GM19351 (cell line): ENCODE measurements at regions not wholly inside any gene's neighbourhood (a gene's known extent, or its start where the extent isn't known, plus 50 kb on each side); places are given as distances from the start of the nearest gene placed in this dataset.
A peak's percentile ranks its signal among the peaks of the same experiment; 100 is the strongest.

Experiments
- ATAC-seq: cut with Tn5 transposase; IDR thresholded peaks from one replicate; pipeline ENCODE4 v1.9.1; 2021; ENCODE audit warnings: mild to moderate bottlenecking, moderate library complexity; ENCODE audit not compliant: unreplicated experiment

GRCh38 chr13:60282186-60282585 is 114.8 kb upstream of the TDRD3 start:
- no peak for ATAC-seq

DNA sequence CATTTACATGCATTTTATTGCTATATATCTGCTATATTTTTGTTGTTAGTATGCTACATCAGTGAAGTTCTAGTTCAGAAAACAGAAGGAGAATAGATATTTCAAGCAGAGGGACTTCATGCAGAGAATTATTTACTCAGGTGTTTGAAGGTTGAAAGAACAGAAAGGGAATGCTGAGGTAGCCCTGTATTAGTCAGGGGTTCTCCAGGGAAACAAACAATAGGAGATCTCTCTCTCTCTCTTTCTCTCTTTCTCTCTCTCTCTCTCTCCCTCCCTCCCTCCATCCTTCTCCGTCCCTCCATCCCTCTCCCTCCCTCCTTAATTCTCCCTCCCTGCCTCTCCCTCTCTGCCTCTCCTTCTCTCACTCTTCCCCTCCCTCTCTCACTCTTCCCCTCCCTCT is 114.3 kb upstream of the TDRD3 start:
- ATAC-seq: no peak

GRCh38 chr13:60286707-60287106 is 110.3 kb upstream of the TDRD3 start:
- ATAC-seq: no peak

GRCh38 chr13:60288569-60288968 is 108.5 kb upstream of the TDRD3 start:
- ATAC-seq: no peak

- no peak for ATAC-seq
These were observed 93.9 kb upstream of the TDRD3 start for GRCh38 chr13:60303166-60303565.

DNA sequence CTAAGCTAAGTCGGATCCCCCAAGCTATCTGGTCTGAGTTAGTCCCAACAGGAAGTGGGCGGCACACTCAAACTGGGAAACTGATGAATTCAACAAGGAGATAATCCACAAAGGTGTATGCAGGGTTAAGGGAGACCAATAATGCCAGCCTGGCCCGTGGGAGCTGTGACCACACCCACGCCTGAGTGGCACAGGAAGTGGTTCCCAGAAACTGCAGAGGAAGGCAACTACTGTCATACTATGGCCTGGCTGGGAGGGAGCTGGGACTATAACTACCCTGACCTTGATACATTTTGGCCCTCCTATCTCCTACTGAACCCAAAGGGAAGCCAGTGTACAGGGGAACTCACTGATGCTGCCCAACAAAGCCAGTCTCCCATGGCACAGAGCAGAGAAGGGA is 85.5 kb upstream of the TDRD3 start:
- ATAC-seq: no peak

DNA sequence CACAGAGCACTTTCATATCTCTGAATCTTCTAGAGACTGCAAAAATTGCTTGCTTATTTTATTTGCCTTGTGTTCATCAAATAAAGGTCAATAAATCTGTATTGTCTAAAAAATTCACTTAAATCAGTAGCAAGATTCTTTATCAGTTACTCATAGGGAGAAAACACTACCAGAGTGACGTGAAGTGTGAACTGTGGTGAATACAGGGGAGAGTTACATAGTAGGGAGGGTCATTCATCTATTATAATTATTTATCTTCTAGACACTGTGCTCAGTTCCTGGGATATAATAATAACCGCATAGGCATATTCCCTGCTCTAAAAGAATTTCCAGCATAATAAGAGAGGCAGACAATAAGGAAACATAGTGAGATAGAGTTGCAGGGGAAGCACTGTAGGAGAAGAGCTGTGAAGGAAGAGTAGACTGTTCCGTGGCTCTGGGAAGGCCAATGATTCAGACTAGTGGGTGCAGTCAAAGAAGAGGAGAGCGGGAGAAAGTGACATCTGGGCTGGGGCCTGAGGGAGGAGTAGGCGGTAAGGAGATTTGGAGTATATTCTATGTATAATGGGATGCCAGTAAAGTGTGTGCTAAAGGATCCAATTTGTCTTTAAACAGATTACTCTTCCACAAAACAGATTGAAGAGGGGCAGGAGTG is 84.0 kb upstream of the TDRD3 start:
- ATAC-seq: no peak

DNA sequence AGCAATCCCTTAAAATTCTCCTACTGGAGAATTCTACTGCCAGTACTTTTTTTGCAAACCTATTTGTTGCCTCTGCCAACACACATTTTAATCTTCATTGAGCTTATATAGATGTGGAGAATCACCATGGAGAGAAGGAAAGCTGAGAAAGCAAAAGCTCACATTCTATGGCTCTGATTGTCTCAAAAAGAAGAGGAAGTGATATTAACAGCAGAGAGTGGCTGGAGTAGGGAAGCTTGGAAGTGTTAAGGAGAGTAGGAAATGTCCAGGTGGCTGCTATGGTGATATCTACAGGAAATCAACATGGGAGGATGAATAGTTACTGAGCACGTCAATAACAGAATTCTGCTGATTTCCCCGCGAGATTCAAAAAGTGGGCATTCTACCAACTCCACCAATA is 78.8 kb upstream of the TDRD3 start:
- no peak for ATAC-seq

DNA sequence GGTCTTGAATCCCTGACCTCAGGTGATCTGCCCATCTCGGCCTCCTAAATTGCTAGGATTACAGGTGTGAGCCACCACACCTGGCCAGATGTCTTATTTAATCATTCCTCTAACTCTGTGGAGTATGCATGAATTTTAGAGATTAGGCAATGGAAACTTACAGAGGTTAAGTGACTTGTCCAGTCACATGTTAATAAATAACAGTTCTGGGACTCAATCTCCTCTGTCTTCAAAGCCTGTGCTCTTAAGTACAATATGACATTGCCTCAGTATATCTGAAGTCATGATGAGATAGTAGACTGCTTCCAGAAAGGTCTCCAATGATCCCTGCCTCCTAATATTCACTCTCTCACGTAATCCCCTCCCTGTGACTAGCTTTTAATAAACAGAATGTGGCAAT is 72.9 kb upstream of the TDRD3 start:
- no peak for ATAC-seq

- ATAC-seq: no peak
These were observed 70.7 kb upstream of the TDRD3 start for GRCh38 chr13:60326273-60326672.

- ATAC-seq: no peak
These were observed 69.5 kb upstream of the TDRD3 start for GRCh38 chr13:60327511-60327910.

- no peak for ATAC-seq
These were observed 68.9 kb upstream of the TDRD3 start for GRCh38 chr13:60328073-60328472.

DNA sequence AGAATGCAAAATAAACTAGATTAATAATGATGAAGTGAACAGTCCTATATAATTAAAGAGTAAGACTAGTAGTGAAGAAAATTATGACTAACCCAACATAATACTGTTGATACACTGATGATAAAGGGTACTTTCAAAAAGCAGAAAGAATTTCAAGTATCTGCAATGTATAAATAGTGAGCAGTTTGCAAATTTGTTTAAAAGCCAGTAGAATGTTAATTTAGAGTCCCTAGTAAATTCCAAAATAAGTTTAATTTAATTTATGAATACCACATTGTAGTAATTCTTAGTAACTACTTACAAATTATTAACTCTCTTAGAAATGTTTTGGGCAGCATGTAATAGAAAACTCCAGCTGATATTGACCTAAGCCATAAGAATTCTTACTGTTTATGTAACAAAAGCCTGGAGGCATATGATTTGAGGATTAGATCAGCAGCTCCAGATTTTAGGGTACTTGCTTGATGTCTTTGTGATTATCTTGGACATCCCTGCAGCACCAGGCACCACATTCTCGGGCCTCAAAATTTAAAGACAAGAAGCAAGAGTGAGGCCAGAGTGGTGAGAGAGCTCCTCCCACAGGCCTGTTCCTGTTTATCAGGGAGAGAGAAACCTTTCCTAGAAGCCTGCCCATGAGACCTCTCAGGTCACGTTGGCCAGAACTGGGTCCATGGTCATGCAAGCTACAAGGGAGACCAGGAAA is 67.6 kb upstream of the TDRD3 start:
- peak; percentile 83 for ATAC-seq

GRCh38 chr13:60331249-60332012 is 65.6 kb upstream of the TDRD3 start:
- ATAC-seq: no peak

DNA sequence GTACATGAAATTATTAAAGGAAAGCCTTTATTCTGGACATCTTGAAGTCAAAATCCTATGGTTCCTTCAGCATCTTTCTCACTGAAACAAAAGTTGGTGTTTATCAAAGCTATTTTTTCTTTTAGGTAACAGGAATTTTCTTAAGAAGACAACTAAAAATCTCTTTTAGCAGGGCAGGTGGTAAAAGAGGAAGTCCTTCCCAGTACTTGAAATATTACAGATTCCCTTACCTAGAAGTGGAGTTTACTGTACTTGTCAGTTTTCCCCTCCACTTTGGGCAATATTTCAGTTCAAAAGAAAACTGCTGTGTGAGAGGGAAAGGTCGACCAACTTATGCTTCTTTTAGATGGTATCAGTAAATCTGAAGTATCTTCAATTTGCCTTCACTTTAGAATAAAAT is 64.3 kb upstream of the TDRD3 start:
- no peak for ATAC-seq

GRCh38 chr13:60334310-60334709 is 62.7 kb upstream of the TDRD3 start:
- no peak for ATAC-seq

DNA sequence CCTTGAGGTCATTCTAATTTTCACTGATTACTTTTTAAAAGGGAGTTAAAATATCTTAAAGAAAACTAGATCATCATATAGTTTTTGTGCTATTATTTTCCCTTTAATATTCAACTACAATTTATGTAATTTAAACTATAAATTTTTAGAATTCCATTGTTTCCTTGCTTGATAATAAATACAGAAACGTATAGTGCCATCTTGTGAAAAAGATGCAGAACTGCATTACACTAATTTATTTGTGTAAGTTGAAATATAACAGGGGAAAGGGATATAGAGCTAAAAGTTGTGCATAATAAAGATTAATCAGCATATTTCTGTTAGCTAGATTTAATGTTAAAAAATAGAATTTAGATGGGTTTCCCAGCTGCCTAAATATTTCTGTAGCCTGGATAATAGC is 61.5 kb upstream of the TDRD3 start:
- no peak for ATAC-seq

GRCh38 chr13:60338754-60339153 is 58.3 kb upstream of the TDRD3 start:
- ATAC-seq: no peak

GRCh38 chr13:60343978-60344377 is 53.0 kb upstream of the TDRD3 start:
- ATAC-seq: peak; percentile 52

GRCh38 chr13:60347174-60347573 is 49.8 kb upstream of the TDRD3 start:
- ATAC-seq: no peak
